Aorta (tissue), 5 donors: ENCODE measurements at regions not wholly inside any gene's neighbourhood (a gene's known extent, or its start where the extent isn't known, plus 50 kb on each side); places are given as distances from the start of the nearest gene placed in this dataset.

Source experiments
- ATAC-seq: fragments of 200-7000 bp; cut with Tn5 transposase; one replicate; pipeline ENCODE4 v1.9.1; 2022; ENCODE audit warnings: moderate library complexity; ENCODE audit not compliant: low FRiP score
- DNase-seq, 2 donors: peaks; one replicate each; pipeline ENCODE4 v3.0.0-alpha.2; 2020
- H3K27ac ChIP-seq, 2 donors: one replicate each; pipeline ENCODE4 v1.5.1; 2013; ENCODE audit warnings: low read length in 2 of 2, mild to moderate bottlenecking in 2 of 2, moderate library complexity in 2 of 2, control low read depth in 1 of 2, inconsistent platforms in 1 of 2, low read depth in 1 of 2
- H3K27me3 ChIP-seq, 2 donors: one replicate each; pipeline ENCODE4 v1.6.1; 2013; ENCODE audit warnings: control low read depth in 1 of 2, low read length in 1 of 2, mild to moderate bottlenecking in 1 of 2, moderate library complexity in 1 of 2; ENCODE audit not compliant: insufficient read depth in 2 of 2, control insufficient read depth in 1 of 2
- H3K36me3 ChIP-seq, 2 donors: one replicate each; pipeline ENCODE4 v1.6.1; 2013; ENCODE audit warnings: control low read depth in 1 of 2, low read length in 1 of 2, mild to moderate bottlenecking in 1 of 2; ENCODE audit not compliant: insufficient read depth in 2 of 2, control insufficient read depth in 1 of 2
- H3K4me1 ChIP-seq, 2 donors: one replicate each; pipeline ENCODE4 v1.6.1; 2013; ENCODE audit warnings: low read length in 2 of 2, control low read depth in 1 of 2, mild to moderate bottlenecking in 1 of 2, moderate library complexity in 1 of 2; ENCODE audit not compliant: insufficient read depth in 2 of 2, control insufficient read depth in 1 of 2
- H3K4me3 ChIP-seq, 2 donors: one replicate each; pipeline ENCODE4 v1.5.1; 2013; ENCODE audit warnings: low read length in 2 of 2, control low read depth in 1 of 2, mild to moderate bottlenecking in 1 of 2
- H3K9me3 ChIP-seq: one replicate; pipeline ENCODE4 v1.6.1; 2013; ENCODE audit warnings: mild to moderate bottlenecking, low read length; ENCODE audit not compliant: control insufficient read depth
- WGBS, 2 donors: extraction: QIAGEN DNeasy Blood & Tissue Kit; methylation state at CpG; one replicate each; pipeline ENCODE4 v1.1.7; 2013; 5-methylcytosine and 5-hydroxymethylcytosine counted together
- intact Hi-C, 2 donors: fragments of 100-400 bp; cut with DNase I; formaldehyde crosslinking; loops; one replicate each; pipeline versions ENCODE4 v1.14.2 to v1.15.0; 2022
- donor health status: healthy with polysubstance abuse.
- donor health status: Bipolar disorder and iron deficiency.
- donor health status: DM: no; HTN: no; CAD: no.
- donor health status: DM: no; HTN: no; CAD: no.
- donor health status: DM: yes; HTN: yes; CAD: no.

GRCh38 chr10:8602821-8603220 is 548.3 kb downstream of the GATA3 start:
- WGBS, 2 donors, result 91 to 94% methylated on average over 1 of the region's 1 CpG
- H3K4me1 ChIP-seq, result no peaks in the 10 kb centered on the region
- no peaks in the 10 kb centered on the region for H3K9me3 ChIP-seq
- H3K4me3 ChIP-seq, result no peak overlapping the region
- H3K27ac ChIP-seq, result no peak overlapping the region
- intact Hi-C loops, result no loop called here
- DNase-seq (no peak), ATAC-seq (no peak)
- H3K36me3 ChIP-seq, result no peaks in the 10 kb centered on the region
- H3K27me3 ChIP-seq, result no peaks in the 10 kb centered on the region

GRCh38 chr10:8614054-8614565 is 559.6 kb downstream of the GATA3 start:
- Histone ChIP-seq H3K36me3 (no peaks in the 10 kb centered on the region), H3K27me3 (peaks cover 0 to 1% of the 10 kb centered on the region in 2 donors), H3K27ac (no peak overlapping the region), H3K4me1 (no peaks in the 10 kb centered on the region), H3K4me3 (no peak overlapping the region), H3K9me3 (peaks cover 3% of the 10 kb centered on the region)
- ATAC-seq (no peak), DNase-seq (no peak)
- WGBS, 2 donors, result 25 to 32% methylated on average over 6 of the region's 6 CpGs
- intact Hi-C loops, result no loop called here

- Histone ChIP-seq H3K4me3 (no peak overlapping the region), H3K9me3 (peaks cover 3% of the 10 kb centered on the region), H3K27ac (no peak overlapping the region), H3K27me3 (peaks cover 0 to 1% of the 10 kb centered on the region in 2 donors), H3K36me3 (no peaks in the 10 kb centered on the region), H3K4me1 (no peaks in the 10 kb centered on the region)
- ATAC-seq, result no peak
- intact Hi-C loops, result no loop called here
- DNase-seq, result no peak
- 85 to 89% methylated on average over 4 of the region's 4 CpGs for WGBS, 2 donors
Observed at GRCh38 chr10:8615118-8615517, 560.6 kb downstream of the GATA3 start.

GRCh38 chr10:8616166-8616565 is 561.7 kb downstream of the GATA3 start:
- intact Hi-C loops, result no loop called here
- ATAC-seq (no peak), DNase-seq (no peak)
- Histone ChIP-seq H3K4me1 (no peaks in the 10 kb centered on the region), H3K27me3 (peaks cover 0 to 1% of the 10 kb centered on the region in 2 donors), H3K4me3 (no peak overlapping the region), H3K9me3 (peaks cover 3% of the 10 kb centered on the region), H3K36me3 (no peaks in the 10 kb centered on the region), H3K27ac (no peak overlapping the region)
- WGBS, 2 donors, result 20 to 22% methylated on average over 6 of the region's 6 CpGs

GRCh38 chr10:8617792-8618191 is 563.3 kb downstream of the GATA3 start:
- Histone ChIP-seq H3K4me1 (no peaks in the 10 kb centered on the region), H3K27ac (no peak overlapping the region), H3K27me3 (peaks cover 0 to 1% of the 10 kb centered on the region in 2 donors), H3K36me3 (no peaks in the 10 kb centered on the region), H3K9me3 (peaks cover 1% of the 10 kb centered on the region), H3K4me3 (no peak overlapping the region)
- DNase-seq, result no peak
- 86 to 92% methylated on average over 2 of the region's 2 CpGs for WGBS, 2 donors
- ATAC-seq, result no peak
- intact Hi-C loops, result no loop called here

GRCh38 chr10:8618834-8619233 is 564.3 kb downstream of the GATA3 start:
- Histone ChIP-seq H3K27me3 (peaks cover 0 to 1% of the 10 kb centered on the region in 2 donors), H3K36me3 (no peaks in the 10 kb centered on the region), H3K4me3 (no peak overlapping the region), H3K27ac (no peak overlapping the region), H3K4me1 (no peaks in the 10 kb centered on the region), H3K9me3 (peaks cover 1% of the 10 kb centered on the region)
- WGBS, 2 donors, result 77 to 79% methylated on average over 4 of the region's 4 CpGs
- intact Hi-C loops, result no loop called here
- no peak for ATAC-seq
- no peak for DNase-seq

- 76 to 78% methylated on average over 5 of the region's 5 CpGs for WGBS, 2 donors
- intact Hi-C loops, result no loop called here
- no peaks in the 10 kb centered on the region for H3K36me3 ChIP-seq
- H3K9me3 ChIP-seq, result no peaks in the 10 kb centered on the region
- no peak overlapping the region for H3K4me3 ChIP-seq
- H3K27me3 ChIP-seq, result no peaks in the 10 kb centered on the region
- no peak overlapping the region for H3K27ac ChIP-seq
- no peaks in the 10 kb centered on the region for H3K4me1 ChIP-seq
- no peak for ATAC-seq
- DNase-seq, result no peak
Observed at GRCh38 chr10:8628351-8628750, 573.9 kb downstream of the GATA3 start.

GRCh38 chr10:8633909-8634308 is 579.4 kb downstream of the GATA3 start:
- WGBS, 2 donors, result 47 to 48% methylated on average over 1 of the region's 1 CpG

GRCh38 chr10:8636371-8636770 is 581.9 kb downstream of the GATA3 start:
- Histone ChIP-seq H3K4me3 (no peak overlapping the region), H3K27me3 (peaks cover 0 to 1% of the 10 kb centered on the region in 2 donors), H3K27ac (no peak overlapping the region), H3K36me3 (no peaks in the 10 kb centered on the region), H3K4me1 (no peaks in the 10 kb centered on the region), H3K9me3 (no peaks in the 10 kb centered on the region)
- no peak for DNase-seq
- 91 to 94% methylated on average over 9 of the region's 9 CpGs for WGBS, 2 donors
- intact Hi-C loops, result no loop called here
- ATAC-seq, result no peak

More at GRCh38 chr10:8633909-8634308, 579.4 kb downstream of the GATA3 start:
- intact Hi-C loops, result no loop called here
- Histone ChIP-seq H3K27me3 (peaks cover 0 to 1% of the 10 kb centered on the region in 2 donors), H3K4me1 (no peaks in the 10 kb centered on the region), H3K36me3 (no peaks in the 10 kb centered on the region), H3K9me3 (no peaks in the 10 kb centered on the region), H3K27ac (no peak overlapping the region), H3K4me3 (no peak overlapping the region)
- DNase-seq, result no peak
- no peak for ATAC-seq
